Sigmoid colon (tissue), 6 donors: ENCODE measurements at regions not wholly inside any gene's neighbourhood (a gene's known extent, or its start where the extent isn't known, plus 50 kb on each side); places are given as distances from the start of the nearest gene placed in this dataset.

Experiments used
- DNase-seq: peaks from one replicate; pipeline ENCODE4 v3.0.0-alpha.2; 2019
- H3K27ac ChIP-seq, 4 donors: fragments of 200-600 bp; sonication (generic); one replicate each; pipeline ENCODE4 v1.5.1; 2016 to 2019; ENCODE audit warnings: mild to moderate bottlenecking in 1 of 4
- H3K27me3 ChIP-seq, 3 donors: fragments of 200-600 bp; sonication (generic); one replicate each; pipeline ENCODE4 v1.5.1; 2019; ENCODE audit warnings: mild to moderate bottlenecking in 1 of 3
- H3K36me3 ChIP-seq, 4 donors: fragments of 200-600 bp; sonication (generic); one replicate each; pipeline ENCODE4 v1.5.1; 2016 to 2019
- H3K4me1 ChIP-seq, 4 donors: fragments of 200-600 bp; sonication (generic); one replicate each; pipeline ENCODE4 v1.5.1; 2017 to 2019
- H3K4me3 ChIP-seq, 4 donors: fragments of 200-600 bp; sonication (generic); one replicate each; pipeline ENCODE4 v1.5.1; 2017 to 2019; ENCODE audit warnings: mild to moderate bottlenecking in 2 of 4, moderate library complexity in 1 of 4
- H3K9me3 ChIP-seq, 4 donors: fragments of 200-600 bp in 3 of 4; sonication (generic) in 3 of 4; one replicate each; pipeline versions ENCODE4 v1.5.1 to v1.6.1; 2013 to 2019
- EP300 ChIP-seq, 4 donors: sonication (generic); formaldehyde crosslinking; IDR thresholded peaks; one replicate each; pipeline ENCODE4 v1.6.1; 2017; ENCODE audit warnings: antibody characterized with exemption in 4 of 4
- POLR2A ChIP-seq, 2 donors: fragments of 450-650 bp; IDR thresholded peaks; one replicate each; pipeline ENCODE4 v1.6.1; 2016; ENCODE audit warnings: antibody characterized with exemption in 2 of 2, mild to moderate bottlenecking in 2 of 2, moderate library complexity in 2 of 2
- POLR2AphosphoS5 ChIP-seq, 4 donors: sonication (generic); formaldehyde crosslinking; IDR thresholded peaks; one replicate each; pipeline ENCODE4 v1.6.1; 2017; ENCODE audit warnings: antibody characterized with exemption in 4 of 4
- WGBS, 2 donors: extraction: QIAGEN DNeasy Blood & Tissue Kit; methylation state at CpG; one replicate each; pipeline ENCODE4 v1.1.7; 2013; 5-methylcytosine and 5-hydroxymethylcytosine counted together
- intact Hi-C: fragments of 100-400 bp; cut with DNase I; formaldehyde crosslinking; loops from one replicate; pipeline ENCODE4 v1.15.1; 2023
- TF ChIP-seq, protein P1 (sequence below), 4 experiments: fragments of 450-650 bp in 3 of 4; fragments of 200-600 bp in 1 of 4; IDR thresholded peaks; one replicate each; pipeline ENCODE4 v1.5.1; 2016 to 2019; ENCODE audit warnings: antibody characterized with exemption in 4 of 4, mild to moderate bottlenecking in 3 of 4, moderate library complexity in 2 of 4
- donor health status: healthy with polysubstance abuse.
- donor health status: healthy.

DNA sequence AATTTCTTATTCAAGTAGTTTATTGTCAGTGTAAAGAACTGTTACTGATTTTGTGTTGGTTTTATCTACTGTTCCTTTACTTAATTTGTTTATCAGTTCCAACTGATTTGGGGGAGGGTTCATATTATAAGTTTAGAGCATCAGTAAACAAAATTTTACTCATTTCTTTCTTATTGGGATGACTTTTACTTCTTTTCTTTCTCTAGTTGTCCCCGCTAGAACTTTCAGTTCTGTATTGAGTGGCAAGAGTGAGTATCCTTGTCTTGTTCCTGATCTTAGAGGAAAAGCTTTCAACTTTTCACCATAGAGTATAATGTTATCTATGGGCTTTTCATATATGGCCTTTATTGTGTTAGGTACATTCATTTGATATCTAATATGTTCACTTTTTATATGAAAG is 584.1 kb downstream of the LRFN5 start:
- no peaks in the 10 kb centered on the region for H3K27me3 ChIP-seq
- intact Hi-C loops: loop anchor here (10.0 kb wide), 1 partner anchor 586 kb away; the partner anchor contains the start of gene LRFN5
- 88 to 96% methylated on average over 1 of the region's 1 CpG for WGBS, 2 donors

DNA sequence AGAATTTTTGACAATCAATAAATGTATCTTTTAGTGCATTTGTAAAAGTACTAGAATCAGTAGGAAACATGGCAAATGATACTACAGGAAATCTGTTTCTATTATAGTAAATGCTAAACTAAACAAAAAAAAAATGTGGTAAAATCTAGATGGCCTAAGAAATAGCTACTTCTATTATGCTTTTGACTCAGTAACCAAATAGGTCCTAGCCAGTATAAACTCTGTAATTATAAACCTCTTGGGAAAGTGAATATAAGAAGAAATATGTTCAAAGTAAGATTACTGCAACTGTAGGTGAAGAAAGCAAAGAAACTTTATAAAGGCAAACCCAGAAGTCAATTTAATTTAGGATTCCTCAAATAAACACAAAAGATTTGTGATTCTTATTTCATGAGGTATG is 581.2 kb downstream of the LRFN5 start:
- H3K9me3 ChIP-seq: no peaks in the 10 kb centered on the region
- no peak for TF ChIP-seq POLR2AphosphoS5 (IDR thresholded peaks at IDR 0.05)
- TF ChIP-seq EP300 (IDR thresholded peaks at IDR 0.05): no peak
- TF ChIP-seq, protein P1, sequence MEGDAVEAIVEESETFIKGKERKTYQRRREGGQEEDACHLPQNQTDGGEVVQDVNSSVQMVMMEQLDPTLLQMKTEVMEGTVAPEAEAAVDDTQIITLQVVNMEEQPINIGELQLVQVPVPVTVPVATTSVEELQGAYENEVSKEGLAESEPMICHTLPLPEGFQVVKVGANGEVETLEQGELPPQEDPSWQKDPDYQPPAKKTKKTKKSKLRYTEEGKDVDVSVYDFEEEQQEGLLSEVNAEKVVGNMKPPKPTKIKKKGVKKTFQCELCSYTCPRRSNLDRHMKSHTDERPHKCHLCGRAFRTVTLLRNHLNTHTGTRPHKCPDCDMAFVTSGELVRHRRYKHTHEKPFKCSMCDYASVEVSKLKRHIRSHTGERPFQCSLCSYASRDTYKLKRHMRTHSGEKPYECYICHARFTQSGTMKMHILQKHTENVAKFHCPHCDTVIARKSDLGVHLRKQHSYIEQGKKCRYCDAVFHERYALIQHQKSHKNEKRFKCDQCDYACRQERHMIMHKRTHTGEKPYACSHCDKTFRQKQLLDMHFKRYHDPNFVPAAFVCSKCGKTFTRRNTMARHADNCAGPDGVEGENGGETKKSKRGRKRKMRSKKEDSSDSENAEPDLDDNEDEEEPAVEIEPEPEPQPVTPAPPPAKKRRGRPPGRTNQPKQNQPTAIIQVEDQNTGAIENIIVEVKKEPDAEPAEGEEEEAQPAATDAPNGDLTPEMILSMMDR (IDR thresholded peaks at IDR 0.05): no peak
- TF ChIP-seq POLR2A (IDR thresholded peaks at IDR 0.05): no peak
- H3K4me3 ChIP-seq: no peak overlapping the region
- H3K27ac ChIP-seq: no peak overlapping the region
- DNase-seq: no peak
- no peaks in the 10 kb centered on the region for H3K27me3 ChIP-seq
- intact Hi-C loops: no loop called here
- no peaks in the 10 kb centered on the region for H3K36me3 ChIP-seq
- H3K4me1 ChIP-seq: peaks cover 0 to 13% (median 9%) of the 10 kb centered on the region in 4 donors

More for the DNA sequence above, 584.1 kb downstream of the LRFN5 start:
- DNase-seq: no peak
- TF ChIP-seq EP300 (IDR thresholded peaks at IDR 0.05): no peak
- no peak for TF ChIP-seq POLR2A (IDR thresholded peaks at IDR 0.05)
- TF ChIP-seq POLR2AphosphoS5 (IDR thresholded peaks at IDR 0.05): no peak
- TF ChIP-seq, protein P1 (IDR thresholded peaks at IDR 0.05): no peak
- Histone ChIP-seq H3K4me3 (no peak overlapping the region), H3K9me3 (no peaks in the 10 kb centered on the region), H3K4me1 (peaks cover 0 to 18% (median 13%) of the 10 kb centered on the region in 4 donors), H3K36me3 (no peaks in the 10 kb centered on the region), H3K27ac (no peak overlapping the region)

DNA sequence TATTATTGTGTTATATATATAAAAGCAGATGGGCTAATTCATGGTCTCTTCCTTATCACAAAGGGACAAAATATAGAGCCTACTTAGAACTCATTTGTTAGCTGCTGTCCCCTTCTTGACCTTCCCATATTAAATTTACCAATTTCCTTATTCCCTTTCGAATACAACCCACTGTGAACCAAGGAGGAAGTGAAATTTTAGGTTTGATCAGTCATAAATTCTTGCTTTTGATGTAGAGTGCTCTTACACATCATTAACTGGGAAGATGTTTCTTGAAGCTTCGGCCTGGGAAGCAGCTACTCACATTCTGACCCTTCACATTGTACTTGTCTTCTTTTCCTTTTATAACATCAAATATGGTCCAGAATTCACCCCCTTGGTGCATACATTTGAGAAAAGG is 579.0 kb downstream of the LRFN5 start:
- no peak for DNase-seq

DNA sequence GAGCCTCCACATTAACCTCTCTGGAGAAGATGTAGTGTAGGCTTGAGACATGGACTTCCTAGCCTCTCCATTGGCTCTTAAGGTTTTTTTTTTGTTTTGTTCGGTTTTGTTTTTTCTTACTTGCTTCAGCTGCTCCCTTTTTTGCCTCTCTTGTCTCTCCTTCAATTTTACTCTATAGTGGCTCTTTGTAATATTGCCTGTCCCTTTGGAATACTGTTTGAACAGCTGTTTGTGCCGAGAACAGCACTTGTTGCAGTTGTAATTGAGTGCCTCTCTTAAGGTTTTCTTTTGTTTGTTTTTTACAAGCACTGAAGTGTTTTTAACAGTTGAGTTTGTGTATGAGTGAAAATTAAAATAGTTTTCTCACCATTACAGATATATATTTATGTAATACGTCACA is 567.7 kb downstream of the LRFN5 start:
- H3K36me3 ChIP-seq: no peaks in the 10 kb centered on the region
- no peak overlapping the region for H3K4me3 ChIP-seq
- H3K9me3 ChIP-seq: peaks cover 0 to 5% (median 1%) of the 10 kb centered on the region in 4 donors
- no peaks in the 10 kb centered on the region for H3K4me1 ChIP-seq
- H3K27ac ChIP-seq: no peak overlapping the region
- 71 to 83% methylated on average over 3 of the region's 3 CpGs for WGBS, 2 donors
- intact Hi-C loops: no loop called here
- no peak for TF ChIP-seq POLR2AphosphoS5 (IDR thresholded peaks at IDR 0.05)
- TF ChIP-seq, protein P1 (IDR thresholded peaks at IDR 0.05): no peak
- TF ChIP-seq EP300 (IDR thresholded peaks at IDR 0.05): no peak
- TF ChIP-seq POLR2A (IDR thresholded peaks at IDR 0.05): no peak
- H3K27me3 ChIP-seq: no peaks in the 10 kb centered on the region
- DNase-seq: no peak

More for the DNA sequence above, 579.0 kb downstream of the LRFN5 start:
- intact Hi-C loops: no loop called here
- Histone ChIP-seq H3K4me1 (peaks cover 0 to 12% (median 7%) of the 10 kb centered on the region in 4 donors), H3K4me3 (no peak overlapping the region), H3K9me3 (no peaks in the 10 kb centered on the region), H3K36me3 (no peaks in the 10 kb centered on the region), H3K27me3 (no peaks in the 10 kb centered on the region), H3K27ac (no peak overlapping the region)
- 49 to 53% methylated on average over 2 of the region's 2 CpGs for WGBS, 2 donors
- TF ChIP-seq, protein P1 (IDR thresholded peaks at IDR 0.05): no peak
- TF ChIP-seq POLR2A (IDR thresholded peaks at IDR 0.05) (no peak), POLR2AphosphoS5 (IDR thresholded peaks at IDR 0.05) (no peak), EP300 (IDR thresholded peaks at IDR 0.05) (no peak)

DNA sequence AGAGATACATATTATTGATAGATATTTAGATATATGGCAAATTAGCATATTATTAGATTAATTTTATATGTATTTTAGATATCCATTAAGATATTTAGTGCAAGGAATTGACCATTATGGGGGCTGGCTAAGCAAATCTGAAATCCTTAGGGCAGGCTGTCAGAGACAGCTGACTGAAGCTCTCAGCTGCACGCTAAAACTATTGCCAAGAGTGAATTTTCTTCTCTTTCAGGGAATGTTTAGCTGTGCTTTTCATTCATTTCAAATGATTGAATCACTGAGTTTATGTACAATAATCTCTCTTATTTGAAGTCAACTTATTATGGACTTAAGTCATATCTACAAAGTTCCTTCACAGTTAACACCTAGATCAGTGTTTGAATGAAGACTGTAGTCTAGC is 566.5 kb downstream of the LRFN5 start:
- intact Hi-C loops: no loop called here
- TF ChIP-seq, protein P1 (IDR thresholded peaks at IDR 0.05): no peak
- TF ChIP-seq POLR2AphosphoS5 (IDR thresholded peaks at IDR 0.05) (no peak), POLR2A (IDR thresholded peaks at IDR 0.05) (no peak), EP300 (IDR thresholded peaks at IDR 0.05) (no peak)
- Histone ChIP-seq H3K36me3 (no peaks in the 10 kb centered on the region), H3K4me3 (no peak overlapping the region), H3K27ac (no peak overlapping the region), H3K27me3 (no peaks in the 10 kb centered on the region), H3K4me1 (no peaks in the 10 kb centered on the region), H3K9me3 (peaks cover 0 to 5% (median 1%) of the 10 kb centered on the region in 4 donors)
- DNase-seq: no peak
- WGBS, 2 donors: 85 to 93% methylated on average over 1 of the region's 1 CpG
